DLD1 (cell line): ENCODE measurements at regions not wholly inside any gene's neighbourhood (a gene's known extent, or its start where the extent isn't known, plus 50 kb on each side); places are given as distances from the start of the nearest gene placed in this dataset.

Experiments used
- in situ Hi-C: cut with HindIII; loops from 2 replicates; pipeline ENCODE4 v1.10.0; 2017; ENCODE audit warnings: low sequenced_read_pairs

- in situ Hi-C loops = no loop called here
Observed at GRCh38 chr2:12429779-12430406, 286.8 kb upstream of the TRIB2 start.

DNA sequence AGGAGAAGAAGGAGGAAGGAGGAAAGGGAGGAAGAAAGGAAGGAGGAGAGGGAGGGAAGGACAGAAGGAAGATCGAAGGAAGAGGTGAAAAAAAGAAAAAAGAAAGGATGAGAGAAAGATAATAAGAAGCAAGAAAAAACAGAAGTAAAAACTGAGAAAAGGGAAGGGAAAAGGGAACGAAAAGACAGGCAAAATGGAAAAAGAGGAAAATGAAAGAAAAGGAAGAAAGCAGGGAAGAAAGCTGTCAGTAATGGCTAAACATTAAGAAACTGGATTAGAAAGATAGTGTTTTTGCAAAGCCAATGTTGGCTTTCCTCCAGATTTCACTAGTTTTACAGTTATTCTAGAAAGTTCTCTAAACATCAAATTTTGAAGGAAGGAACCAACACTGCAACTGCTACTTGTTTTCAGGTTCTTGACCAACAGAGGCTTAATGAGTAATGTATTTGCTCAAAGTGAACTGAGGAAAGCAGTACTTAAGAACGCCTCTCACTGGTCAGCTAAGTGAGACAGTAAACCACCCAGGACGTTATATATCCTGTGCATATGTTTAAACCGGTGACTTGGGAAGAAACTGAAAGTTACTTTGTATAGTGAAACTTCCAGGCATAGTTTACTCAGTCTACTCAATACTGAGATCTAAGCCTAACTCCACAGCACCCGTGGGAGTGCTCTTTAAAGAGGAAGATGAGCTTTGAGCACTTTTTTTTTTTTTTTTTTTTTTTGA lies 286.2 kb upstream of the TRIB2 start:
- in situ Hi-C loops = no loop called here

DNA sequence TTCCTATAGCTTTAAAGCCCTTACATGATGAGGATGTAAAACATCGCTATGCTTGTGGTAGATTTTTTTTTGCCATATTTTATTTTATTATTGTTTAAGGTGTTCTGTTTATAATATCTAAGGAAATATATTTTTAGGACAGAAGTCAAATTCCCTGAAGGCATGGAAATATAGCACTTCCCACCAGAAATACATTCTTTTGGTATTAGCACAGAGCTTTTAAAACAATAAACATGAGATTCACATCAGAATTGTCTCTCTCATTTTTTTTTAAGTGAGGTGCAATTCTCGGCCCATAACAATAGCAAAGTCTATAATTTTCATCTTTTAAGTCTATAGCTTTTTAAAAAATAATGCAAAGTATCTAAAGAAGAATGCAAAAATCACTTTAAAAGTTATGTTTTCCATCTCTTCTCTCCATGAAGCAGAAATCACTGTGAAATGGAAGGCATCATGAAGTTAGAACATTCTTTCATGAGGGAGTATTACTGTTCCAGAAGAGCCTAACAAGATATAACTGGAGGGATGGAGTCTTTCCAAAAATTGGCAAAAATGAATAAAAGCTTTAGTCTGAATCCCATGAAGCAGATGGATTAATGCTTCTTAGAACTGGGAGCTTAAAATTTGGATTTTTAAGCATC lies 283.6 kb upstream of the TRIB2 start:
- in situ Hi-C loops = no loop called here

GRCh38 chr2:12433626-12433990 lies 283.1 kb upstream of the TRIB2 start:
- in situ Hi-C loops = no loop called here

DNA sequence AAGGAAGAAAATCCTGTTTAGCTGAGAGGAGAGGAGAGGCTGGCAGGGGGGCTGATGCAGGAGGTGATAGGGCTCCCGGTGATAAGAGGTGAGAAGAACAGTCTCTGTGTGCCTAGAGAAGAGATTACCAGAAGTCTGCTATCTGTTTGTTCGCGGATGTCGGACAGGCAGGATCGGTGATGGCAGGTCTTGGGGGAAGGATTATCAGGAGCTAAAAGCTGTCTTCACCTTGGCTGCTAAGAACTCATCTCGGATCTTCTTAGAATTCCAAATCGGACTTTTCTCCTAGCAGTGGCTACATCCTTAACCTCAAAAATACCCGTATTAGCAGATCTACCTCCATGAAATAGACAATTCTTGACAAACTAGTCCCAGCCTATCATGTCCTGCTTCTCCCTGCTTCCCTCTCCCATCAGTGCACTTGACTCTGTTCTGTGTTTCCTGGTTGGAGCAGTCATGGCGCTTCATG lies 282.1 kb upstream of the TRIB2 start:
- in situ Hi-C loops = no loop called here

- in situ Hi-C loops = no loop called here
Observed at GRCh38 chr2:12435430-12436222, 281.1 kb upstream of the TRIB2 start.

DNA sequence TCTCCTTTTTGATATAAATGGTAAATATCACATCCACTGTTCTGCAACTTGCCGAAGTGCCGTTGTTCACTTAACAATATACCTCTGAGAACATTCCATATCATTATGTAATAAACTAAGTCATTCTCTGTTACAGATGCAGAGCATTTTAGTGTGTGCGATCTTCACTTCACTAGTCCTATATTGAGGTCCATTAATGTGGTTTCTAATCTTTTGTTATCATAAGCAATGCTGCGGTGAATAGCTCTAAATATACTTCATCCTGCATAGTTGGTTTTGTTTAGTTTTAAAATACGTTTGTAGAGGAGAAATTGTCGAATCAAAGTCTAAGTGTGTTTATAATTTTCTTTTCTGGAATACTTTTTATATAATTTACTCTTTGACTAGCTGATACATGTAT lies 280.3 kb upstream of the TRIB2 start:
- in situ Hi-C loops = no loop called here

GRCh38 chr2:12436935-12437561 lies 279.7 kb upstream of the TRIB2 start:
- in situ Hi-C loops = no loop called here

- in situ Hi-C loops = no loop called here
Observed at GRCh38 chr2:12440731-12441130, 276.0 kb upstream of the TRIB2 start.

GRCh38 chr2:12441750-12442475 lies 274.8 kb upstream of the TRIB2 start:
- in situ Hi-C loops = no loop called here

- in situ Hi-C loops = no loop called here
Observed at GRCh38 chr2:12442476-12442847, 274.3 kb upstream of the TRIB2 start.

- in situ Hi-C loops = no loop called here
Observed at GRCh38 chr2:12448846-12449505, 267.8 kb upstream of the TRIB2 start.

GRCh38 chr2:12451726-12452125 lies 265.0 kb upstream of the TRIB2 start:
- in situ Hi-C loops = no loop called here

DNA sequence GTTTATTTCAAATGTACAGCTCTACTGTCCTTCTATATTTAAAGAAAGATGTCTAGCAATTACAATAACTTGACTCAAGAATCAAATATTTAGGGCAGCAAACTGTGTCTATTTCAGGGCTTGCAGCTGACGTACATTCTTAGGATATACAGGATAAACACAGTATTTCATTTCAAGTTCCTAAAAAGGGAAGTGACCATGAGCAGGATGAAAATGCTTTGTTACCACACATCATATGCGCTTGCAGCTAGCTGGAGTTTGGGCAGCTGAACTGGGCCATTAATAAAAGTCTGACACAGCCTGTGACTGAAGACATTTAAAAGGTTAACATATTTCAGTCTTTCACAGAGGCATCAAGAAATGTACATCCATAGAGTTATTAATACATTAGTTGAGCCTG lies 264.6 kb upstream of the TRIB2 start:
- in situ Hi-C loops = no loop called here

DNA sequence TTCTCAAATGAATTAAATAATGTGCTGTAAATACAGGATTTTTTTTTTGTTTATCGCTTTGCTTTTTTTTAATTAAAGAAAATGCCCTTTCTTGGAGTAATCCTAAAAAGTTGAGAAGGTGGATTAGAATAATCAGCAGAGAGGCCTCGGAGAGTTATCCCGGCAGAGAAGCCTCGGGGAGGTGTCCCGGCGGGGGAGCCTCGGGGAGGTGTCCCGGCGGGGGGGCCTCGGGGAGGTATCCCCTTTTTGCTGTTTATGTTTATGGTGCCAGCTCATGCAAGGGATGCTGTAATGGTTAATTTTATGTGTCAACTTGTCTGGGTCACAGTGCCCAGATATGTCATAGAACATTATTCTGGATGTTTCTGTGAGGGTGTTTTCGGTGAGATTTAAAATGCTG lies 263.0 kb upstream of the TRIB2 start:
- in situ Hi-C loops = no loop called here

- in situ Hi-C loops = no loop called here
Observed at GRCh38 chr2:12455661-12456060, 261.1 kb upstream of the TRIB2 start.

DNA sequence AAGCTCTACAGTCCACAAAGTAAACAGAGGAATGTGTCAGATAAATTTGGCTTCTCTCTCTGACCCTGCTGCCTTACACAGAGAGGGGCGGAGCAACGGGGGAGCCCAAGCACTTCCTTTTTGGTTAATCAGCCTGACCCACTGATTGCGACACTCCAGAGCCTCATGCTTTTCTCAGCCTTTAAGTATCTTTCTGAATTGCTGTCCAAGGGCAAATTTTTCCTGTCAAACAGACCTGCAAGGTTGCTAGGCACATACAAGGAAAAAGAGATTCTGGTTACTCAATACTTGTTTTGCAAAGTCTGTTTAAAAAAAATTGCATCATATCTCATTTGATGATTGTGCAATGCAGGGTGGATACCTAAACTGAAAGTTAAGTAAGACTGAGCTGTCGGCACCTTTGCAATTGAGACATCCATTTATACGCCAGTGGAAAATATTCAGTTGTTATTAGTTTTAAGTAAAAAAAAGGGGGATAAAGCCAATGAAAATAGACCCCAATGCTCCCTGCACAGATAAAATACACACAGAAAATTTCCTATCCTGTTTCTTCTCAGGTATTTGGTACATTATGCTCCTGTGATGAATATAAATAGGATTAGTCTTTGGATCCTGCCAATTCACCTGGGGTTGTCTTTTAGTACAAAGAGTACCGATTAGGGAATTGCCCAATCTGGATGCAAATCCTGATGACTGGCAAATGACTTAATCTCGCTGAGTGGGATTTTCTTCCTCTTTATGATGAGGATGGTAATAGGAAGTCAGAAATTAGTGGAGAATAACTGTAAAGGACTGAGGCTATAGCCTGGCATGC lies 260.2 kb upstream of the TRIB2 start:
- in situ Hi-C loops = no loop called here

DNA sequence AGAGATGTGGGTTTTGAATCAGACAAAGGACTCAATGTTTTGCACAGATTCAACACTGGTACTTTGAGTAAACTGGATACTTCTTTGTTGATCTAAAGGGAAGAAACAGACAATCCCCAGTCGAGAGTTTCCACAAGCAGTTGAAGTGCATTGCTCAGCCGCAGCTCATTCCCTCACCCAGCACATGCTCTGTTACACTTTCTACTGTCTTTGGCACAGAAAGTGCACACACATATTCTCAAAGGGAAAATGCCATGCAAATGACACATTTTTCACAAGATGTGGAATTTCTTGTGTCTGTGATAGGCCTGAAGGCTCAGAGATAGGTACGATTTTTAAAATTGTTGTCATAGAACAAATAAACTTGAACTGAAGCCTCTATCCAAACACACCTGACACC lies 258.9 kb upstream of the TRIB2 start:
- in situ Hi-C loops = no loop called here

- in situ Hi-C loops = no loop called here
Observed at GRCh38 chr2:12463189-12463588, 253.5 kb upstream of the TRIB2 start.
